GM12878 (cell line): ENCODE measurements at regions not wholly inside any gene's neighbourhood (a gene's known extent, or its start where the extent isn't known, plus 50 kb on each side); places are given as distances from the start of the nearest gene placed in this dataset.

Experiments
- ATAC-seq: fragments of 200-7000 bp; cut with Tn5 transposase; 3 replicates; pipeline ENCODE4 v1.9.1; 2020; ENCODE audit warnings: mild to moderate bottlenecking, moderate library complexity
- BruUV-seq: library from RNA; stranded (reverse); fragments of 400-500 nt; replicated peaks from 2 replicates; lab custom pipeline; 2021; lab: Mats Ljungman, UMichigan
- CTCF ChIA-PET: fragments of 300-600 bp; sonication (Branson Sonifier 250); formaldehyde crosslinking; extraction: SDS; loops from one replicate; lab custom pipeline; 2021; ENCODE audit warnings: inconsistent platforms; lab: Yijun Ruan, JAX
- POLR2A ChIA-PET: fragments of 350-600 bp; formaldehyde crosslinking; extraction: SDS; loops from one replicate; lab custom pipeline; 2021; ENCODE audit warnings: inconsistent platforms; lab: Charles Lee
- RAD21 ChIA-PET: fragments of 300-600 bp; sonication (Branson Sonifier 250); formaldehyde crosslinking; loops from one replicate; lab custom pipeline; 2023; ENCODE audit warnings: antibody characterized with exemption; ENCODE audit not compliant: unreplicated experiment; lab: Charles Lee
- SMC1A ChIA-PET: fragments of 300-600 bp; sonication (Branson Sonifier 250); formaldehyde crosslinking; loops from one replicate; lab custom pipeline; 2023; ENCODE audit not compliant: unreplicated experiment, uncharacterized antibody; lab: Charles Lee
- DNase-seq: peaks from one replicate; pipeline ENCODE4 v3.0.0-alpha.2; 2011; ENCODE audit warnings: low read depth, low spot score
- FAIRE-seq: peaks from 3 replicates; lab custom pipeline; 2011; peaks lifted over from hg19 to GRCh38; lab: Jason Lieb, UNC
- H2AFZ ChIP-seq: 2 replicates; pipeline ENCODE4 v1.6.0; 2011; ENCODE audit warnings: low read depth, low read length, control low read depth; ENCODE audit not compliant: control insufficient read depth
- H3K27ac ChIP-seq: 2 replicates; pipeline ENCODE4 v1.5.1; 2011; ENCODE audit warnings: control low read depth; ENCODE audit not compliant: control insufficient read depth, insufficient read depth
- H3K27me3 ChIP-seq, 2 experiments: replicated peaks in 1 of 2; 2 replicates each; pipeline versions ENCODE4 v1.6.0 to v1.6.1; 2011; ENCODE audit warnings: low read length in 1 of 2; ENCODE audit not compliant: control insufficient read depth in 2 of 2, insufficient read depth in 2 of 2
- H3K36me3 ChIP-seq, 2 experiments: 2 replicates each; pipeline ENCODE4 v1.5.1; 2011; ENCODE audit warnings: low read length in 1 of 2; ENCODE audit not compliant: control insufficient read depth in 2 of 2, insufficient read depth in 2 of 2
- H3K4me1 ChIP-seq: 2 replicates; pipeline ENCODE4 v1.6.1; 2011; ENCODE audit warnings: mild to moderate bottlenecking, low read length, moderate library complexity, mixed read lengths; ENCODE audit not compliant: control insufficient read depth, insufficient read depth
- H3K4me2 ChIP-seq: 2 replicates; pipeline ENCODE4 v1.6.0; 2011; ENCODE audit warnings: control low read depth; ENCODE audit not compliant: control insufficient read depth, insufficient read depth
- H3K4me3 ChIP-seq: fragments of 200-600 bp; sonication (generic); 2 replicates; pipeline ENCODE4 v1.5.1; 2016
- H3K79me2 ChIP-seq: 2 replicates; pipeline ENCODE4 v1.6.0; 2011; ENCODE audit warnings: low read length; ENCODE audit not compliant: control insufficient read depth, insufficient read depth
- H3K9ac ChIP-seq: 2 replicates; pipeline ENCODE4 v1.8.0; 2011; ENCODE audit warnings: low read length, control low read depth, mixed read lengths; ENCODE audit not compliant: control insufficient read depth, insufficient read depth
- H3K9me3 ChIP-seq: replicated peaks from 3 replicates; pipeline ENCODE4 v1.5.1; 2011; ENCODE audit warnings: mild to moderate bottlenecking, low read length; ENCODE audit not compliant: control insufficient read depth, insufficient read depth
- H4K20me1 ChIP-seq: 2 replicates; pipeline ENCODE4 v1.6.0; 2011; ENCODE audit not compliant: control insufficient read depth, insufficient read depth
- BHLHE40 ChIP-seq, 2 experiments: fragments of 450-650 bp in 1 of 2; IDR thresholded peaks; 2 replicates each; pipeline ENCODE4 v1.6.1; 2011 to 2017; ENCODE audit warnings: low read depth in 2 of 2, borderline replicate concordance in 1 of 2, improper control_type of control experiment in 1 of 2, low read length in 1 of 2, mild to moderate bottlenecking in 1 of 2
- CBFB ChIP-seq: IDR thresholded peaks from 2 replicates; pipeline ENCODE4 v1.6.1; 2016; ENCODE audit warnings: antibody characterized with exemption, low read depth
- CBX3 ChIP-seq: fragments of 200-600 bp; sonication (generic); IDR thresholded peaks from 2 replicates; pipeline ENCODE4 v1.6.1; 2016; ENCODE audit warnings: low read depth, borderline replicate concordance
- CREM ChIP-seq: IDR thresholded peaks from 2 replicates; pipeline ENCODE4 v1.6.1; 2014; ENCODE audit warnings: antibody characterized with exemption, low read depth
- E2F8 ChIP-seq: fragments of 450-650 bp; IDR thresholded peaks from 2 replicates; pipeline ENCODE4 v1.6.1; 2018; ENCODE audit warnings: mild to moderate bottlenecking, low read depth, moderate library complexity; ENCODE audit not compliant: partially characterized antibody
- FOS ChIP-seq: IDR thresholded peaks from 3 replicates; pipeline ENCODE4 v1.6.1; 2011; ENCODE audit warnings: borderline replicate concordance; ENCODE audit not compliant: insufficient read length; ENCODE audit errors: extremely low read depth
- IKZF2 ChIP-seq, 2 experiments: fragments of 450-650 bp; IDR thresholded peaks; 2 replicates each; pipeline ENCODE4 v1.6.1; 2017; ENCODE audit warnings: mild to moderate bottlenecking in 2 of 2, moderate library complexity in 2 of 2
- KDM1A ChIP-seq: fragments of 200-600 bp; sonication (generic); IDR thresholded peaks from 2 replicates; pipeline ENCODE4 v1.6.1; 2016; ENCODE audit warnings: borderline replicate concordance
- NBN ChIP-seq: fragments of 450-650 bp; IDR thresholded peaks from 2 replicates; pipeline ENCODE4 v1.6.1; 2016
- NRF1 ChIP-seq: conservative IDR thresholded peaks from 2 replicates; pipeline ENCODE4 v1.6.1; 2011; ENCODE audit warnings: mild to moderate bottlenecking, low read depth, low read length, improper control_type of control experiment
- PML ChIP-seq: IDR thresholded peaks from 2 replicates; pipeline ENCODE4 v1.6.1; 2012; ENCODE audit warnings: low read length, inconsistent platforms
- POU2F2 ChIP-seq: IDR thresholded peaks from 3 replicates; pipeline ENCODE4 v1.6.1; 2011; ENCODE audit warnings: low read depth, mild to moderate bottlenecking, low read length, borderline replicate concordance
- PRDM15 ChIP-seq: fragments of 450-650 bp; formaldehyde crosslinking; IDR thresholded peaks from 2 replicates; pipeline ENCODE4 v1.4.0; 2020; ENCODE audit warnings: mild to moderate bottlenecking, moderate library complexity
- RELA ChIP-seq: fragments of 450-650 bp; IDR thresholded peaks from 2 replicates; pipeline ENCODE4 v1.8.0; 2014; ENCODE audit warnings: borderline replicate concordance; ENCODE audit not compliant: partially characterized antibody
- RELB ChIP-seq: fragments of 450-650 bp; IDR thresholded peaks from 2 replicates; pipeline ENCODE4 v1.6.1; 2017; ENCODE audit warnings: low read depth, mild to moderate bottlenecking, moderate library complexity
- STAT3 ChIP-seq: IDR thresholded peaks from 2 replicates; pipeline ENCODE4 v1.6.1; 2011; ENCODE audit warnings: low read depth, low read length, improper control_type of control experiment
- TAF1 ChIP-seq: IDR thresholded peaks from 2 replicates; pipeline ENCODE4 v1.6.1; 2011; ENCODE audit warnings: mild to moderate bottlenecking, low read depth, low read length, borderline replicate concordance
- TCF7 ChIP-seq: IDR thresholded peaks from 2 replicates; pipeline ENCODE4 v1.6.1; 2014; ENCODE audit warnings: antibody characterized with exemption, borderline replicate concordance
- WGBS: methylation state at CpG from one replicate; pipeline ENCODE4 v1.1.6; 2016; ENCODE audit warnings: low lambda C conversion rate; ENCODE audit not compliant: insufficient replicate concordance, insufficient coverage; ENCODE audit errors: missing lambda C conversion rate; 5-methylcytosine and 5-hydroxymethylcytosine counted together
- in situ Hi-C: fragments of 300-500 bp; cut with MboI; formaldehyde crosslinking; loops from 9 replicates; pipeline ENCODE4 v1.14.3; 2018; ENCODE audit warnings: mixed read lengths
- intact Hi-C: fragments of 100-400 bp; cut with micrococcal nuclease; formaldehyde crosslinking; loops from one replicate; pipeline ENCODE4 v1.14.2; 2022; ENCODE audit not compliant: unreplicated experiment

- ChIA-PET SMC1A (interaction anchor here (0.6 to 1.6 kb wide), 4 partner anchors 13 to 729 kb away, joined by 3 to 4 read pairs (median 3); no protein-coding TSS in a partner anchor), POLR2A (no interaction called here)
- no TSS peak for BruUV-seq
- TF ChIP-seq TCF7, result no peak
- no peak for TF ChIP-seq E2F8
- TF ChIP-seq RELB, result no peak
- no peak for TF ChIP-seq BHLHE40 (IDR thresholded peaks at IDR 0.05; ENCODE audit: borderline replicate concordance in 1 of 2, low read depth in 2 of 2, low read length in 1 of 2)
- TF ChIP-seq NRF1, result no peak
- no peak for TF ChIP-seq NBN
- no peak for TF ChIP-seq KDM1A
- TF ChIP-seq STAT3, result no peak
- TF ChIP-seq IKZF2 (IDR thresholded peaks at IDR 0.05), result no peak
- no peak for TF ChIP-seq PML
- TF ChIP-seq TAF1, result no peak
- no peak for TF ChIP-seq PRDM15
- TF ChIP-seq POU2F2, result no peak
- no peak for TF ChIP-seq CBX3
- TF ChIP-seq CBFB, result no peak
- TF ChIP-seq FOS, result no peak
- no peak for TF ChIP-seq CREM
- no peak for TF ChIP-seq RELA
Observed at GRCh38 chr3:117520582-117520981, 811.0 kb downstream of the TUSC7 start.

More at GRCh38 chr3:117520582-117520981, 811.0 kb downstream of the TUSC7 start:
- Histone ChIP-seq H3K4me1 (no peaks in the 10 kb centered on the region), H4K20me1 (no peaks in the 10 kb centered on the region), H3K79me2 (no peaks in the 10 kb centered on the region), H2AFZ (no peak overlapping the region), H3K27me3 (no peaks in the 10 kb centered on the region), H3K4me2 (no peak overlapping the region), H3K4me3 (no peak overlapping the region), H3K9me3 (no peaks in the 10 kb centered on the region), H3K27ac (no peak overlapping the region), H3K9ac (no peak overlapping the region), H3K36me3 (no peaks in the 10 kb centered on the region)
- ATAC-seq (no peak), DNase-seq (no peak), FAIRE-seq (no peak)
- in situ Hi-C loops, result loop anchor here (10.0 kb wide), 2 partner anchors 506 to 746 kb away; no protein-coding TSS in a partner anchor
- ChIA-PET CTCF (interaction anchor here (0.6 kb wide), 1 partner anchor 33 kb away, joined by 3 read pairs; no protein-coding TSS in a partner anchor), RAD21 (no interaction called here)
- WGBS, result 25% methylated on average over 4 of the region's 4 CpGs
- intact Hi-C loops, result no loop called here
